Progenitor cell of endocrine pancreas (in vitro differentiated cells): ENCODE measurements at regions not wholly inside any gene's neighbourhood (a gene's known extent, or its start where the extent isn't known, plus 50 kb on each side); places are given as distances from the start of the nearest gene placed in this dataset.

Experiments used
- DNase-seq: peaks from one replicate; pipeline ENCODE4 v3.0.0; 2021; ENCODE audit warnings: low spot score; ENCODE audit not compliant: unreplicated experiment
- H3K27ac Mint-ChIP-seq: 2 replicates; pipeline ENCODE4 v1.8.0; 2021; ENCODE audit warnings: mild to moderate bottlenecking, moderate library complexity, mixed read lengths
- H3K27me3 Mint-ChIP-seq: 2 replicates; pipeline ENCODE4 v1.8.0; 2021; ENCODE audit warnings: mixed read lengths
- H3K36me3 Mint-ChIP-seq: 2 replicates; pipeline ENCODE4 v1.8.0; 2022; ENCODE audit warnings: mixed read lengths; ENCODE audit not compliant: insufficient read depth
- H3K4me1 Mint-ChIP-seq: 2 replicates; pipeline ENCODE4 v1.8.0; 2021; ENCODE audit warnings: low read depth, mixed read lengths
- H3K4me3 Mint-ChIP-seq: 2 replicates; pipeline ENCODE4 v1.8.0; 2021; ENCODE audit warnings: low read depth, mild to moderate bottlenecking, moderate library complexity, mixed read lengths
- H3K9me3 Mint-ChIP-seq: 2 replicates; pipeline ENCODE4 v1.8.0; 2021; ENCODE audit warnings: low read depth, mixed read lengths
- CTCF ChIP-seq: fragments of 200-600 bp; sonication (generic); IDR thresholded peaks from one replicate; pipeline ENCODE4 v1.5.0; 2021; ENCODE audit warnings: antibody characterized with exemption, mild to moderate bottlenecking; ENCODE audit not compliant: unreplicated experiment

GRCh38 chr1:186738926-186739325, 58.7 kb upstream of the PTGS2 start:
- Mint-ChIP-seq H3K36me3 (no peaks in the 10 kb centered on the region), H3K4me1 (peaks cover 3% of the 10 kb centered on the region), H3K27me3 (no peaks in the 10 kb centered on the region), H3K27ac (no peak overlapping the region), H3K4me3 (no peak overlapping the region), H3K9me3 (no peaks in the 10 kb centered on the region)
- DNase-seq = no peak
- no peak for TF ChIP-seq CTCF

- TF ChIP-seq CTCF = no peak
- no peaks in the 10 kb centered on the region for H3K36me3 Mint-ChIP-seq
- H3K27me3 Mint-ChIP-seq = no peaks in the 10 kb centered on the region
- no peak overlapping the region for H3K4me3 Mint-ChIP-seq
- peaks cover 3% of the 10 kb centered on the region for H3K4me1 Mint-ChIP-seq
- no peaks in the 10 kb centered on the region for H3K9me3 Mint-ChIP-seq
- H3K27ac Mint-ChIP-seq = no peak overlapping the region
- DNase-seq = no peak
Observed at GRCh38 chr1:186736971-186737685, 56.9 kb upstream of the PTGS2 start.

DNA sequence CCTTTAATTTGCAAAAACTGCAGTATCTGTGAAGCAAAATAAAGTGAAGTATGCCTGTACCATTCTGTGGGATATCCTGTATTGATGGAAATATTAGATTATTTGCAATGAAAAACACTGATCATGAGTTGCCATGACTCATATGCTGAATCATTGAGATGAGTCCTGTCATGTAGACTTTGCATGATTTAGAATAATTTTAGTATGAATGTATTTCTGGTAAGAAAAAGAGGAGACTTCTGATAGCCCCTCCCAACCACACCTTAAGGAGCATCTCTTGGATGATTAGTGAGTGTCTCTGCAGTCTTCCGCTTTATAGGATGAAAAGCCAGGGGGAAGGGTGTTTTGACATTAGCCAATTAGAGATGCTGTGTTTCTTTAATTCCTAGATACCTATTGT, 55.2 kb upstream of the PTGS2 start:
- H3K4me1 Mint-ChIP-seq = peaks cover 3% of the 10 kb centered on the region
- no peak overlapping the region for H3K27ac Mint-ChIP-seq
- H3K4me3 Mint-ChIP-seq = no peak overlapping the region
- H3K36me3 Mint-ChIP-seq = no peaks in the 10 kb centered on the region
- no peak for TF ChIP-seq CTCF
- no peak for DNase-seq
- H3K9me3 Mint-ChIP-seq = no peaks in the 10 kb centered on the region
- no peaks in the 10 kb centered on the region for H3K27me3 Mint-ChIP-seq

DNA sequence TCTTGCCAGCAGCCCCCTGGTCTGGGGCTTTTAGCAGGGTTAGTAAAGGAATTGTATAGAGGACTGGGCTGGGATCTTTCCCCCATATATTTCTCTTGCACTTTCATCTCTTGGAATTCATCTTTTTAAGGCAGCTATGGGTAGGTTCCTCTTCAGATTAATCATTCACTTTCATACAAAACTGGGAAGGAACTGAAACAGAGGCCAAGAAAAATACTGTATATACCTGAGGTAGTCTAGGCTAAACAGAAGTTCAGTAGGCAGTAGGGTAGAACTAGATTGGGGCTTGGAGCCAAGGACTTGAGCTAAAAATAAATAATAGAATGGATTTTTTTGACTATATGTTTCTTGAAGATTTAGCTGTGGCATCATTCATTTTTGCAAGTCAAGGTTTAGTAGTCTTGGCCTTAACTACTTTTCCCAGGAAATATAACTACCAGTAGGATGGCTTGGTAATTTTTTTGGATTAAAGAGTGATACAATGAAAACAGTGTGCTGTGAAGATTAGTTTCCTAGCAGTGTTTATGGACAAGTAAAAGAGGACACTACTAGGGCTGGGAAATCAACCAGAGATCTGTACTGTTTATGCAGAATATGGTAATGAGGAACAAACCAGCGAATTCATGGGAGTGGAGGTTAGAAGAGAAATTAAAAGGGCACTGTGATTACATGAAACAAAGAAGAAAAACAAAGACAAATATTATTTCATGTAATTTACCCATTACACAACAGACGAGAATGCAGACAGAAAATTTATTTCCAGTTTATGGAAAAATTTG, 50.9 kb upstream of the PTGS2 start:
- no peak for TF ChIP-seq CTCF
- H3K36me3 Mint-ChIP-seq = no peaks in the 10 kb centered on the region
- DNase-seq = no peak
- no peak overlapping the region for H3K27ac Mint-ChIP-seq
- no peaks in the 10 kb centered on the region for H3K27me3 Mint-ChIP-seq
- H3K4me1 Mint-ChIP-seq = no peaks in the 10 kb centered on the region
- H3K4me3 Mint-ChIP-seq = no peak overlapping the region
- peaks cover 17% of the 10 kb centered on the region for H3K9me3 Mint-ChIP-seq
